Endothelial cell of umbilical vein (primary cell): ENCODE measurements at regions not wholly inside any gene's neighbourhood (a gene's known extent, or its start where the extent isn't known, plus 50 kb on each side); places are given as distances from the start of the nearest gene placed in this dataset.

Experiments
- BruUV-seq: library from RNA; stranded (reverse); fragments of 400-500 nt; replicated peaks from 2 replicates; lab custom pipeline; 2021; lab: Mats Ljungman, UMichigan
- CTCF ChIA-PET: fragments of 300-600, 350-600 bp; sonication (Branson Sonifier 250); formaldehyde crosslinking; loops from one replicate; lab custom pipeline; 2021; ENCODE audit warnings: antibody characterized with exemption, inconsistent platforms; lab: Charles Lee
- POLR2A ChIA-PET: fragments of 300-600, 350-600 bp; sonication (Branson Sonifier 250); formaldehyde crosslinking; loops from one replicate; lab custom pipeline; 2021; ENCODE audit warnings: antibody characterized with exemption, inconsistent platforms; lab: Charles Lee
- DNase-seq: peaks from one replicate; pipeline ENCODE4 v3.0.0-alpha.2; 2011; ENCODE audit warnings: low read depth, low spot score
- FAIRE-seq: peaks from 2 replicates; lab custom pipeline; 2011; peaks lifted over from hg19 to GRCh38; lab: Jason Lieb, UNC
- H2AFZ ChIP-seq: 2 replicates; pipeline ENCODE4 v1.6.0; 2012; ENCODE audit warnings: low read depth, low read length, control low read depth, inconsistent platforms
- H3K27ac ChIP-seq: 2 replicates; pipeline ENCODE4 v1.5.1; 2011; ENCODE audit warnings: low read depth, mild to moderate bottlenecking, control low read depth, low read length, moderate library complexity; ENCODE audit not compliant: insufficient read depth
- H3K27me3 ChIP-seq, 2 experiments: 2 replicates each; pipeline versions ENCODE4 v1.6.0 to v1.6.1; 2011; ENCODE audit warnings: low read length in 2 of 2, mixed read lengths in 1 of 2; ENCODE audit not compliant: control insufficient read depth in 2 of 2, insufficient read depth in 2 of 2
- H3K36me3 ChIP-seq, 2 experiments: 2 replicates in 1 of 2; 3 replicates in 1 of 2; pipeline ENCODE4 v1.5.1; 2011; ENCODE audit warnings: low read length in 2 of 2, mild to moderate bottlenecking in 1 of 2, moderate library complexity in 1 of 2; ENCODE audit not compliant: control insufficient read depth in 2 of 2, insufficient read depth in 2 of 2; ENCODE audit errors: extremely low read depth in 1 of 2
- H3K4me1 ChIP-seq: 3 replicates; pipeline ENCODE4 v1.5.1; 2011; ENCODE audit warnings: mild to moderate bottlenecking, low read length; ENCODE audit not compliant: control insufficient read depth, insufficient read depth; ENCODE audit errors: extremely low read depth
- H3K4me2 ChIP-seq: 2 replicates; pipeline ENCODE4 v1.6.1; 2011; ENCODE audit warnings: low read length, control low read depth, mixed read lengths; ENCODE audit not compliant: insufficient read depth
- H3K4me3 ChIP-seq, 3 experiments: fragments of 200-600 bp in 1 of 3; sonication (generic), shearing (Covaris generic) in 1 of 3; replicated peaks in 1 of 3; 2 replicates each; pipeline ENCODE4 v1.5.1; 2011 to 2016; ENCODE audit warnings: control low read depth in 3 of 3, low read length in 3 of 3, mild to moderate bottlenecking in 2 of 3, inconsistent platforms in 1 of 3, low read depth in 1 of 3, moderate library complexity in 1 of 3; ENCODE audit not compliant: insufficient read depth in 1 of 3
- H3K79me2 ChIP-seq: 2 replicates; pipeline ENCODE4 v1.6.0; 2012; ENCODE audit warnings: low read length, inconsistent platforms; ENCODE audit not compliant: control insufficient read depth, insufficient read depth
- H3K9ac ChIP-seq: replicated peaks from 2 replicates; pipeline ENCODE3; 2011; ENCODE audit warnings: low read length, control low read depth; ENCODE audit not compliant: insufficient read depth; ENCODE audit errors: extremely low read depth
- H3K9me1 ChIP-seq: replicated peaks from 3 replicates; pipeline ENCODE4 v1.6.0; 2011; ENCODE audit warnings: mild to moderate bottlenecking, low read length; ENCODE audit not compliant: control insufficient read depth, insufficient read depth; ENCODE audit errors: extremely low read depth
- H3K9me3 ChIP-seq: replicated peaks from 2 replicates; pipeline ENCODE4 v1.5.1; 2012; ENCODE audit warnings: low read length, inconsistent platforms; ENCODE audit not compliant: control insufficient read depth, insufficient read depth
- H4K20me1 ChIP-seq: replicated peaks from 2 replicates; pipeline ENCODE3; 2011; ENCODE audit warnings: mild to moderate bottlenecking, low read length; ENCODE audit not compliant: control insufficient read depth, insufficient read depth; ENCODE audit errors: extremely low read depth
- EZH2 ChIP-seq: IDR thresholded peaks from 2 replicates; pipeline ENCODE4 v1.6.1; 2012; ENCODE audit warnings: borderline replicate concordance, low read depth, mild to moderate bottlenecking, moderate library complexity, low read length, inconsistent platforms; ENCODE audit not compliant: severe bottlenecking
- FOS ChIP-seq: IDR thresholded peaks from 2 replicates; pipeline ENCODE4 v1.6.1; 2011; ENCODE audit warnings: mild to moderate bottlenecking, low read length, moderate library complexity, borderline replicate concordance; ENCODE audit not compliant: insufficient read depth
- GATA2 ChIP-seq: IDR thresholded peaks from 2 replicates; pipeline ENCODE4 v1.7.0; 2011; ENCODE audit warnings: low read depth, mild to moderate bottlenecking, moderate library complexity, mixed read lengths, low read length; ENCODE audit not compliant: insufficient read length, insufficient read depth
- MYC ChIP-seq: IDR thresholded peaks from one replicate; pipeline ENCODE4 v1.6.1; 2011; ENCODE audit warnings: mild to moderate bottlenecking, low read depth, low read length
- POLR2AphosphoS5 ChIP-seq: IDR thresholded peaks from 2 replicates; pipeline ENCODE4 v1.6.1; 2012; ENCODE audit warnings: low read depth, mild to moderate bottlenecking, control low read depth, low read length, moderate library complexity; ENCODE audit not compliant: insufficient read depth
- dilution Hi-C: fragments of 300-500 bp; cut with MboI; formaldehyde crosslinking; loops from one replicate; pipeline ENCODE4 v1.15.0; 2019; ENCODE audit warnings: low sequenced_read_pairs; ENCODE audit not compliant: extremely low pct_ligation_motif_present
- intact Hi-C: fragments of 100-400 bp; cut with micrococcal nuclease; formaldehyde crosslinking; loops from one replicate; pipeline ENCODE4 v1.10.0; 2022
- TF ChIP-seq, protein P1 (sequence below), 2 donors: IDR thresholded peaks; 1 replicate in 1 of 2; 2 replicates in 1 of 2; pipeline ENCODE4 v1.5.1; 2011; ENCODE audit warnings: low read length in 2 of 2, mild to moderate bottlenecking in 2 of 2, moderate library complexity in 2 of 2, control low read depth in 1 of 2, inconsistent platforms in 1 of 2, low read depth in 1 of 2; ENCODE audit not compliant: insufficient read depth in 1 of 2; ENCODE audit errors: extremely low read depth in 1 of 2

DNA sequence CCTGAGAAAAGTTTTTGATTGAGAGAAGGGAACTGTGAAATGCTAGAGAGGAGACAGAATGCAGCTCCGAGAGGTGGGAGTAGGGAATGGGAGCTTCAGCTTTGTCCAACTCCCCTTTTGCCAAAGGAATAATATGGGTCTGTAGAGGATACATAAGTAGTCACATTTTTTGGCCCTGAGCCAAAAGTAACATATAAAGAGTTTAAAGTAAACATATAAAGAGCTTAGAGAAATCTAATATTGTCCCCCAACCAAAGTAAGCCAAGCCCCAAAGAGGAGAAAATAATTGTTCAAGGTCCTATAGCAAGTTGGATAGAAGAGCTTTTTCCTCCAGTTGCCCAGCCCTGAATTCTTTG, 215.1 kb downstream of the TMEM114 start:
- H4K20me1 ChIP-seq: no peaks in the 10 kb centered on the region
- H3K9me3 ChIP-seq: peaks cover 8% of the 10 kb centered on the region
- no peak for TF ChIP-seq POLR2AphosphoS5
- no peak for TF ChIP-seq FOS
- no peak for TF ChIP-seq EZH2
- no peak for TF ChIP-seq GATA2
- no peak for TF ChIP-seq MYC
- TF ChIP-seq, protein P1, sequence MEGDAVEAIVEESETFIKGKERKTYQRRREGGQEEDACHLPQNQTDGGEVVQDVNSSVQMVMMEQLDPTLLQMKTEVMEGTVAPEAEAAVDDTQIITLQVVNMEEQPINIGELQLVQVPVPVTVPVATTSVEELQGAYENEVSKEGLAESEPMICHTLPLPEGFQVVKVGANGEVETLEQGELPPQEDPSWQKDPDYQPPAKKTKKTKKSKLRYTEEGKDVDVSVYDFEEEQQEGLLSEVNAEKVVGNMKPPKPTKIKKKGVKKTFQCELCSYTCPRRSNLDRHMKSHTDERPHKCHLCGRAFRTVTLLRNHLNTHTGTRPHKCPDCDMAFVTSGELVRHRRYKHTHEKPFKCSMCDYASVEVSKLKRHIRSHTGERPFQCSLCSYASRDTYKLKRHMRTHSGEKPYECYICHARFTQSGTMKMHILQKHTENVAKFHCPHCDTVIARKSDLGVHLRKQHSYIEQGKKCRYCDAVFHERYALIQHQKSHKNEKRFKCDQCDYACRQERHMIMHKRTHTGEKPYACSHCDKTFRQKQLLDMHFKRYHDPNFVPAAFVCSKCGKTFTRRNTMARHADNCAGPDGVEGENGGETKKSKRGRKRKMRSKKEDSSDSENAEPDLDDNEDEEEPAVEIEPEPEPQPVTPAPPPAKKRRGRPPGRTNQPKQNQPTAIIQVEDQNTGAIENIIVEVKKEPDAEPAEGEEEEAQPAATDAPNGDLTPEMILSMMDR (IDR thresholded peaks at IDR 0.05; ENCODE audit: extremely low read depth in 1 of 2, insufficient read depth in 1 of 2, low read depth in 1 of 2, low read length in 2 of 2): no peak
- DNase-seq (no peak), FAIRE-seq (no peak)
- H3K4me1 ChIP-seq: no peaks in the 10 kb centered on the region
- H3K36me3 ChIP-seq: no peaks in the 10 kb centered on the region
- no peak overlapping the region for H3K4me2 ChIP-seq
- no peaks in the 10 kb centered on the region for H3K79me2 ChIP-seq
- H3K9me1 ChIP-seq: no peaks in the 10 kb centered on the region
- no peak overlapping the region for H3K9ac ChIP-seq
- H3K27ac ChIP-seq: no peak overlapping the region
- H3K27me3 ChIP-seq: no peaks in the 10 kb centered on the region
- BruUV-seq: no TSS peak
- POLR2A ChIA-PET: no interaction called here
- intact Hi-C loops (no loop called here), dilution Hi-C loops (no loop called here)
- H3K4me3 ChIP-seq: no peak overlapping the region
- CTCF ChIA-PET: no interaction called here
- H2AFZ ChIP-seq: no peak overlapping the region
